ENCODE measurements at regions not wholly inside any gene's neighbourhood (a gene's known extent, or its start where the extent isn't known, plus 50 kb on each side); places are given as distances from the start of the nearest gene placed in this dataset.

GRCh38 chr6:132868057-132868456 lies 53.7 kb downstream of the RPS12 start:
- intact Hi-C loops (cut with DNase I), result no loop called here
- H3K27ac ChIP-seq, result no peak overlapping the region
- H3K4me3 ChIP-seq, result no peak overlapping the region
- no peak for DNase-seq
- TF ChIP-seq POLR2A (IDR thresholded peaks at IDR 0.05) (no peak), CTCF (IDR thresholded peaks at IDR 0.05) (no peak)
- H3K9me3 ChIP-seq (replicated peaks in 1 of 3), result no peaks in the 10 kb centered on the region
- 83 to 96% (median 86%) methylated on average over 1 of the region's 1 CpG for WGBS, 4 donors
- no peaks in the 10 kb centered on the region for H3K4me1 ChIP-seq (replicated peaks in 1 of 2)
- no peaks in the 10 kb centered on the region for H3K36me3 ChIP-seq (replicated peaks in 1 of 2)
- H3K27me3 ChIP-seq, result no peaks in the 10 kb centered on the region

DNA sequence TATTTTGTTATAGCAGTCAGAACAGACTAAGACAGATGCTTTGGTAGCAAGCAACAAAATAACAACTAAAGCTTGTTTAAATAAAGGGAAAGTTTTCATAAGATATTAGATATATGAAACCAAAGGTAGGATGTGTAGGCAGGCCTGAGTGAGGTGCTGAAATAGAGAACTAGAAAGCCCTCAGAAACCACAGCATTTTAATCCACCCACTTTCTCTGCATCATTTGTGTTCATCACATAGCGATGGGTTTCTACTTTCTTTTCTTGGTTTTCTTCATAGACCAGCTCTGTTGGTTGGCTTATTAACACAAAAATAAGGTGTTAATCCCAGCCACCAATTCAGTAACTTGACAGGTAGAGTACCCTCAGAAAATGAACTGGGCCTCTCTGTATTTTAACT lies 58.6 kb downstream of the RPS12 start:
- intact Hi-C loops (cut with DNase I), result no loop called here
- Histone ChIP-seq H3K4me3 (no peak overlapping the region), H3K27me3 (no peaks in the 10 kb centered on the region), H3K36me3 (replicated peaks in 1 of 2) (no peaks in the 10 kb centered on the region), H3K9me3 (replicated peaks in 1 of 3) (no peaks in the 10 kb centered on the region), H3K4me1 (replicated peaks in 1 of 2) (no peaks in the 10 kb centered on the region), H3K27ac (no peak overlapping the region)
- WGBS, 4 donors, result 84 to 100% (median 91%) methylated on average over 1 of the region's 1 CpG
- DNase-seq, result no peak
- no peak for TF ChIP-seq POLR2A (IDR thresholded peaks at IDR 0.05)
- no peak for TF ChIP-seq CTCF (IDR thresholded peaks at IDR 0.05)

GRCh38 chr6:132877003-132877402 lies 62.6 kb downstream of the RPS12 start:
- DNase-seq, result no peak
- no peaks in the 10 kb centered on the region for H3K9me3 ChIP-seq (replicated peaks in 1 of 3)
- 70 to 76% (median 73%) methylated on average over 2 of the region's 2 CpGs for WGBS, 4 donors

GRCh38 chr6:132887204-132887603 lies 72.8 kb downstream of the RPS12 start:
- intact Hi-C loops (cut with DNase I), result no loop called here

More at GRCh38 chr6:132877003-132877402, 62.6 kb downstream of the RPS12 start:
- intact Hi-C loops (cut with DNase I), result no loop called here
- no peaks in the 10 kb centered on the region for H3K4me1 ChIP-seq (replicated peaks in 1 of 2)
- H3K4me3 ChIP-seq, result no peak overlapping the region
- TF ChIP-seq POLR2A (IDR thresholded peaks at IDR 0.05) (no peak), CTCF (IDR thresholded peaks at IDR 0.05) (no peak)
- no peaks in the 10 kb centered on the region for H3K36me3 ChIP-seq (replicated peaks in 1 of 2)
- H3K27ac ChIP-seq, result no peak overlapping the region
- H3K27me3 ChIP-seq, result no peaks in the 10 kb centered on the region

More at GRCh38 chr6:132887204-132887603, 72.8 kb downstream of the RPS12 start:
- Histone ChIP-seq H3K27ac (no peak overlapping the region), H3K9me3 (replicated peaks in 1 of 3) (no peaks in the 10 kb centered on the region), H3K4me3 (no peak overlapping the region), H3K36me3 (replicated peaks in 1 of 2) (no peaks in the 10 kb centered on the region), H3K4me1 (replicated peaks in 1 of 2) (no peaks in the 10 kb centered on the region), H3K27me3 (no peaks in the 10 kb centered on the region)
- WGBS, 4 donors, result 29 to 55% (median 42%) methylated on average over 1 of the region's 1 CpG
- TF ChIP-seq CTCF (IDR thresholded peaks at IDR 0.05) (no peak), POLR2A (IDR thresholded peaks at IDR 0.05) (no peak)
- DNase-seq, result no peak
